MM.1S (cell line): ENCODE measurements at regions not wholly inside any gene's neighbourhood (a gene's known extent, or its start where the extent isn't known, plus 50 kb on each side); places are given as distances from the start of the nearest gene placed in this dataset.

ENCODE experiments used
- DNase-seq: peaks from one replicate; pipeline ENCODE4 v3.0.0-alpha.2; 2015
- H2AFZ ChIP-seq: fragments of 300-600 bp; sonication (generic); 2 replicates; pipeline ENCODE4 v1.6.0; 2016; ENCODE audit warnings: antibody characterized with exemption, low read length
- H3F3A ChIP-seq: fragments of 300-600 bp; sonication (generic); 2 replicates; pipeline ENCODE4 v1.6.1; 2016; ENCODE audit warnings: mild to moderate bottlenecking, antibody characterized with exemption, low read length, moderate library complexity, mixed read lengths; ENCODE audit not compliant: insufficient read depth
- H3K27ac ChIP-seq: fragments of 300-600 bp; sonication (generic); 2 replicates; pipeline ENCODE4 v1.5.1; 2016; ENCODE audit warnings: mild to moderate bottlenecking, low read length
- H3K27me3 ChIP-seq: fragments of 300-600 bp; sonication (generic); replicated peaks from 2 replicates; pipeline ENCODE4 v1.6.0; 2016; ENCODE audit warnings: low read length; ENCODE audit not compliant: insufficient read depth
- H3K36me3 ChIP-seq: fragments of 300-600 bp; sonication (generic); replicated peaks from 2 replicates; pipeline ENCODE4 v1.6.1; 2016; ENCODE audit warnings: mild to moderate bottlenecking, low read length, mixed read lengths; ENCODE audit not compliant: insufficient read depth
- H3K4me1 ChIP-seq: fragments of 300-600 bp; sonication (generic); 2 replicates; pipeline ENCODE4 v1.6.1; 2016; ENCODE audit warnings: low read length, mixed read lengths
- H3K4me2 ChIP-seq: fragments of 300-600 bp; sonication (generic); 2 replicates; pipeline ENCODE4 v1.6.0; 2016; ENCODE audit warnings: low read depth, low read length
- H3K4me3 ChIP-seq: fragments of 300-600 bp; sonication (generic); 2 replicates; pipeline ENCODE4 v1.5.1; 2016; ENCODE audit warnings: low read length, mixed read lengths
- H3K79me2 ChIP-seq: fragments of 300-600 bp; sonication (generic); 2 replicates; pipeline ENCODE4 v1.6.1; 2016; ENCODE audit warnings: mixed run types, low read length, mixed read lengths
- H3K9ac ChIP-seq: fragments of 300-600 bp; sonication (generic); 2 replicates; pipeline ENCODE4 v1.6.1; 2016; ENCODE audit warnings: low read length, mixed read lengths
- H3K9me2 ChIP-seq: fragments of 300-600 bp; sonication (generic); replicated peaks from 2 replicates; pipeline ENCODE4 v1.6.1; 2016; ENCODE audit warnings: mild to moderate bottlenecking, low read length, mixed read lengths; ENCODE audit not compliant: insufficient read depth
- H3K9me3 ChIP-seq: fragments of 300-600 bp; sonication (generic); replicated peaks from 2 replicates; pipeline ENCODE4 v1.6.1; 2016; ENCODE audit warnings: mild to moderate bottlenecking, low read length, mixed read lengths; ENCODE audit not compliant: insufficient read depth
- H4K20me1 ChIP-seq: fragments of 300-600 bp; sonication (generic); 2 replicates; pipeline ENCODE4 v1.6.1; 2016; ENCODE audit warnings: mild to moderate bottlenecking, low read length, moderate library complexity, mixed read lengths; ENCODE audit not compliant: insufficient read depth
- CTCF ChIP-seq: fragments of 300-600 bp; sonication (generic); IDR thresholded peaks from 2 replicates; pipeline ENCODE4 v1.5.1; 2016; ENCODE audit warnings: antibody characterized with exemption, low read length, mixed read lengths
- EZH2 ChIP-seq: fragments of 300-600 bp; sonication (generic); optimal IDR thresholded peaks from 2 replicates; pipeline ENCODE3; 2017; ENCODE audit warnings: low read depth, mild to moderate bottlenecking, antibody characterized with exemption, low read length, mixed read lengths
- EZH2phosphoT487 ChIP-seq: fragments of 300-600 bp; sonication (generic); IDR thresholded peaks from 2 replicates; pipeline ENCODE4 v1.6.1; 2018; ENCODE audit warnings: antibody characterized with exemption, low read length

GRCh38 chr2:176820371-176820932 lies 392.1 kb upstream of the HNRNPA3 start:
- H2AFZ ChIP-seq, result no peak overlapping the region
- TF ChIP-seq CTCF, result no peak
- TF ChIP-seq EZH2, result no peak
- no peak for TF ChIP-seq EZH2phosphoT487
- H4K20me1 ChIP-seq, result no peaks in the 10 kb centered on the region
- H3K9ac ChIP-seq, result no peak overlapping the region
- no peaks in the 10 kb centered on the region for H3K9me3 ChIP-seq
- H3K27ac ChIP-seq, result no peak overlapping the region
- no peak for DNase-seq
- no peaks in the 10 kb centered on the region for H3K36me3 ChIP-seq
- H3K79me2 ChIP-seq, result no peaks in the 10 kb centered on the region
- no peak overlapping the region for H3K4me3 ChIP-seq
- H3K9me2 ChIP-seq, result no peaks in the 10 kb centered on the region
- no peaks in the 10 kb centered on the region for H3K27me3 ChIP-seq
- H3F3A ChIP-seq, result no peaks in the 10 kb centered on the region
- H3K4me2 ChIP-seq, result no peak overlapping the region
- no peaks in the 10 kb centered on the region for H3K4me1 ChIP-seq

GRCh38 chr2:176821350-176821749 lies 391.2 kb upstream of the HNRNPA3 start:
- no peaks in the 10 kb centered on the region for H3K9me3 ChIP-seq
- H3K4me2 ChIP-seq, result no peak overlapping the region
- no peaks in the 10 kb centered on the region for H3K27me3 ChIP-seq
- no peaks in the 10 kb centered on the region for H3K79me2 ChIP-seq
- no peaks in the 10 kb centered on the region for H3F3A ChIP-seq
- DNase-seq, result no peak
- no peaks in the 10 kb centered on the region for H3K9me2 ChIP-seq
- no peak overlapping the region for H3K9ac ChIP-seq
- H3K27ac ChIP-seq, result no peak overlapping the region
- no peaks in the 10 kb centered on the region for H3K36me3 ChIP-seq
- TF ChIP-seq EZH2phosphoT487, result no peak
- TF ChIP-seq EZH2, result no peak
- peak; percentile 15; the same call in 1 of the 2 replicates for TF ChIP-seq CTCF
- no peak overlapping the region for H2AFZ ChIP-seq
- no peaks in the 10 kb centered on the region for H3K4me1 ChIP-seq
- no peak overlapping the region for H3K4me3 ChIP-seq
- no peaks in the 10 kb centered on the region for H4K20me1 ChIP-seq

GRCh38 chr2:176822060-176822459 lies 390.5 kb upstream of the HNRNPA3 start:
- Histone ChIP-seq H3K4me1 (no peaks in the 10 kb centered on the region), H3K36me3 (no peaks in the 10 kb centered on the region), H3K4me2 (no peak overlapping the region), H3K9me2 (no peaks in the 10 kb centered on the region), H3K27ac (no peak overlapping the region), H2AFZ (no peak overlapping the region), H3K27me3 (no peaks in the 10 kb centered on the region), H3K79me2 (no peaks in the 10 kb centered on the region), H3K4me3 (no peak overlapping the region), H3K9ac (no peak overlapping the region), H3F3A (no peaks in the 10 kb centered on the region), H4K20me1 (no peaks in the 10 kb centered on the region), H3K9me3 (no peaks in the 10 kb centered on the region)
- TF ChIP-seq EZH2 (no peak), CTCF (no peak), EZH2phosphoT487 (no peak)
- DNase-seq, result no peak
